Lower leg skin (tissue), 3 donors: ENCODE measurements at regions not wholly inside any gene's neighbourhood (a gene's known extent, or its start where the extent isn't known, plus 50 kb on each side); places are given as distances from the start of the nearest gene placed in this dataset.

ENCODE experiments used
- POLR2A ChIP-seq, 2 donors: fragments of 450-650 bp; IDR thresholded peaks; one replicate each; pipeline ENCODE4 v1.6.1; 2016 to 2017; ENCODE audit warnings: antibody characterized with exemption in 2 of 2, mild to moderate bottlenecking in 1 of 2, moderate library complexity in 1 of 2
- TF ChIP-seq, protein P1 (sequence below), 3 donors: fragments of 450-650 bp; IDR thresholded peaks; one replicate each; pipeline ENCODE4 v1.5.1; 2016; ENCODE audit warnings: antibody characterized with exemption in 3 of 3, mild to moderate bottlenecking in 3 of 3, moderate library complexity in 2 of 3

GRCh38 chr6:165060720-165061119 lies 248.7 kb downstream of the C6orf118 start:
- TF ChIP-seq, protein P1, sequence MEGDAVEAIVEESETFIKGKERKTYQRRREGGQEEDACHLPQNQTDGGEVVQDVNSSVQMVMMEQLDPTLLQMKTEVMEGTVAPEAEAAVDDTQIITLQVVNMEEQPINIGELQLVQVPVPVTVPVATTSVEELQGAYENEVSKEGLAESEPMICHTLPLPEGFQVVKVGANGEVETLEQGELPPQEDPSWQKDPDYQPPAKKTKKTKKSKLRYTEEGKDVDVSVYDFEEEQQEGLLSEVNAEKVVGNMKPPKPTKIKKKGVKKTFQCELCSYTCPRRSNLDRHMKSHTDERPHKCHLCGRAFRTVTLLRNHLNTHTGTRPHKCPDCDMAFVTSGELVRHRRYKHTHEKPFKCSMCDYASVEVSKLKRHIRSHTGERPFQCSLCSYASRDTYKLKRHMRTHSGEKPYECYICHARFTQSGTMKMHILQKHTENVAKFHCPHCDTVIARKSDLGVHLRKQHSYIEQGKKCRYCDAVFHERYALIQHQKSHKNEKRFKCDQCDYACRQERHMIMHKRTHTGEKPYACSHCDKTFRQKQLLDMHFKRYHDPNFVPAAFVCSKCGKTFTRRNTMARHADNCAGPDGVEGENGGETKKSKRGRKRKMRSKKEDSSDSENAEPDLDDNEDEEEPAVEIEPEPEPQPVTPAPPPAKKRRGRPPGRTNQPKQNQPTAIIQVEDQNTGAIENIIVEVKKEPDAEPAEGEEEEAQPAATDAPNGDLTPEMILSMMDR (IDR thresholded peaks at IDR 0.05): no peak
- no peak for TF ChIP-seq POLR2A (IDR thresholded peaks at IDR 0.05)
